Hepatocyte (in vitro differentiated cells): ENCODE measurements at regions not wholly inside any gene's neighbourhood (a gene's known extent, or its start where the extent isn't known, plus 50 kb on each side); places are given as distances from the start of the nearest gene placed in this dataset.

ENCODE experiments used
- CTCF ChIP-seq: fragments of 200-600 bp; sonication (generic); IDR thresholded peaks from 2 replicates; pipeline ENCODE4 v1.5.1; 2016; ENCODE audit warnings: antibody characterized with exemption, mild to moderate bottlenecking; ENCODE audit not compliant: poor library complexity
- EZH2 ChIP-seq: fragments of 200-600 bp; sonication (generic); IDR thresholded peaks from 2 replicates; pipeline ENCODE4 v1.6.1; 2016; ENCODE audit warnings: antibody characterized with exemption, mild to moderate bottlenecking, borderline replicate concordance
- EZH2phosphoT487 ChIP-seq: fragments of 200-600 bp; sonication (generic); IDR thresholded peaks from one replicate; pipeline ENCODE4 v1.6.1; 2018; ENCODE audit warnings: antibody characterized with exemption, mild to moderate bottlenecking, low read depth, moderate library complexity; ENCODE audit not compliant: unreplicated experiment, severe bottlenecking

DNA sequence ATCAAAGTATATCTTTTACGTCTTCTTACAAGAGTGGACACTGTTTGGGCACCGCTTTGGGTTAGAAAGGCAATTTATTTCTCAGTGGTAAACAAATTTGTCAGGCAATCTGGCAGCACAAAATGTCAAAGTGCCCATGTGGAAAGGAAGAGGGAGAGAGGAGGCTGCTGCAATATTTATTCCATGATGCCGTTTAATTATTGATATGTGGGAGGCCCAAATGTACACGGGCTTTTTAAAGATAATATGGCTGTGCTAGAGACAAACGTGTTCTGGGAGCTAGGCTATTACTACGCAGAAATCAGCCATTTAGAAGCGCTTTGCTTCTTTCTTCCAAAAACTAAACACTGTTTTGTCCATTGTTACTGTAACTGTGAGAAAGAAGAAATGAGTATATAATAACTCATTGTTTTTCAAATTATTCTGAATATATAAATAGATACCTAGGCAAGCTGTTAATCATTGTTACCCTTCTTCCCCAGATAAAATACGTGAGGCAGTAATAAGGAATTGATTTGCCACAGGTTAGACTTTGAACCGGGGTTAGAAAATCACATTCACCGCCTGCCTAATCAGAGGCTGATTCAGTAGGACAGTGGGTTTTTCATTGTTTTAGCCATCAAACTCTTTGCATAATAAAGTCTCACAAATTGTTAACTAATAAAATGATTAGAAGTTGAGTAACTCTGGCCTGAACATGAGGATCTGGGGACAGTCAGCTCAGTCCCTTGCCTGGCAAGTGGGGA lies 116.5 kb upstream of the FRMD4A start:
- TF ChIP-seq CTCF = no peak
- no peak for TF ChIP-seq EZH2phosphoT487
- TF ChIP-seq EZH2 = no peak
